Neutrophil (primary cell): ENCODE measurements at regions not wholly inside any gene's neighbourhood (a gene's known extent, or its start where the extent isn't known, plus 50 kb on each side); places are given as distances from the start of the nearest gene placed in this dataset.
"Not testable (repeated sequence)": the region's sequence is repeated elsewhere in the genome, so short reads cannot be mapped to it uniquely, and the experiment has no call there.

ENCODE experiments used
- H3K27ac ChIP-seq: fragments of 200-600 bp; sonication (generic); 2 replicates; pipeline ENCODE4 v1.5.1; 2016; ENCODE audit warnings: mild to moderate bottlenecking, moderate library complexity
- H3K27me3 ChIP-seq: fragments of 200-600 bp; sonication (generic); 2 replicates; pipeline ENCODE4 v1.6.0; 2016; ENCODE audit warnings: mild to moderate bottlenecking
- H3K36me3 ChIP-seq: fragments of 200-600 bp; sonication (generic); 2 replicates; pipeline ENCODE4 v1.5.1; 2017
- H3K4me1 ChIP-seq, 2 experiments: fragments of 200-600 bp in 1 of 2; sonication (generic) in 1 of 2; 1 replicate in 1 of 2; 2 replicates in 1 of 2; pipeline versions ENCODE4 v1.5.1 to v1.6.1; 2013 to 2016; ENCODE audit warnings: low read depth in 1 of 2, low read length in 1 of 2, mild to moderate bottlenecking in 1 of 2, moderate library complexity in 1 of 2; ENCODE audit not compliant: control insufficient read depth in 1 of 2, insufficient read depth in 1 of 2
- H3K4me3 ChIP-seq, 2 experiments: fragments of 200-600 bp in 1 of 2; sonication (generic) in 1 of 2; 1 replicate in 1 of 2; 2 replicates in 1 of 2; pipeline ENCODE4 v1.5.1; 2013 to 2016; ENCODE audit warnings: low read depth in 1 of 2, low read length in 1 of 2, mild to moderate bottlenecking in 1 of 2, moderate library complexity in 1 of 2
- H3K9me3 ChIP-seq: fragments of 200-600 bp; sonication (generic); 2 replicates; pipeline ENCODE4 v1.5.1; 2016
- TF ChIP-seq, protein P1 (sequence below): fragments of 200-600 bp; sonication (generic); IDR thresholded peaks from 2 replicates; pipeline ENCODE4 v1.5.1; 2016; ENCODE audit warnings: antibody characterized with exemption

DNA sequence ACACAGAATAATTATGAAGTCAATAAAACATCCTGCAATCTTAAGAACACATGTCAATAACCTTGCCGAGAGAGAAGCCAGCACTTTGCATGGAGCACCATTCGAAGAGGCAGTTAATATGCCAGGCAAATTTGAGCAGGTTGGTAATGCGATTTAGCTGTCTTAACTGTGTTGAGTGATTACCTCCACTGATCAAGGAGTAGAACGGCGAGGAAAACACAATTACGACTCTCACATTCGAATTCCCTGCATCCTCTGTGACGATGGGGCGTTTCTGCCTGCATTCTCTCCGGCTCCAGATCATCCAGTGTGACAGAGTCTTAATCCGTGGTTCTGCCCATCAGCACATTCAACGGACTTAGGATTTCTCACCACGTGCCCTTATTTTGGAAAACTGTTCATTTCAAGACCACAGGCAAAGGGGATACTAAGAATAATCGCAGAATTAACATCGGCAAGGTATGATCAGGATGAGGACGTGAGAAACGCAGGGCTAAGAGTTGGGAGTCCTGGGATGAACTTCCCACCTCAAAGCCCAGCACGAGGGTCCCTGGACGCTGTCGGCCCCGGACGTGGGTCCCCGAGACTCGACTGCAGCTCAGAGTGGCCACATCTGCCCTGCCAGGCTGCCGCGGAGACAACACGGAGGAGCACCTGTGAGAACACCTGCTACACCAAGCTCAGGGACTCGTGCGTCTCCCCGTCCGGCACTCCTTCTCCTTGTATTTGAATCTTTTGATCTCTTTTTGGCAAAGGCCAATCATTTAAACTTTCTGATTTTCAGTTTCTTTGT, 499.2 kb upstream of the SALL3 start:
- Histone ChIP-seq H3K4me1 (no peaks in the 10 kb centered on the region), H3K27ac (no peak overlapping the region), H3K36me3 (no peaks in the 10 kb centered on the region), H3K4me3 (no peak overlapping the region), H3K27me3 (no peaks in the 10 kb centered on the region), H3K9me3 (no peaks in the 10 kb centered on the region)
- TF ChIP-seq, protein P1, sequence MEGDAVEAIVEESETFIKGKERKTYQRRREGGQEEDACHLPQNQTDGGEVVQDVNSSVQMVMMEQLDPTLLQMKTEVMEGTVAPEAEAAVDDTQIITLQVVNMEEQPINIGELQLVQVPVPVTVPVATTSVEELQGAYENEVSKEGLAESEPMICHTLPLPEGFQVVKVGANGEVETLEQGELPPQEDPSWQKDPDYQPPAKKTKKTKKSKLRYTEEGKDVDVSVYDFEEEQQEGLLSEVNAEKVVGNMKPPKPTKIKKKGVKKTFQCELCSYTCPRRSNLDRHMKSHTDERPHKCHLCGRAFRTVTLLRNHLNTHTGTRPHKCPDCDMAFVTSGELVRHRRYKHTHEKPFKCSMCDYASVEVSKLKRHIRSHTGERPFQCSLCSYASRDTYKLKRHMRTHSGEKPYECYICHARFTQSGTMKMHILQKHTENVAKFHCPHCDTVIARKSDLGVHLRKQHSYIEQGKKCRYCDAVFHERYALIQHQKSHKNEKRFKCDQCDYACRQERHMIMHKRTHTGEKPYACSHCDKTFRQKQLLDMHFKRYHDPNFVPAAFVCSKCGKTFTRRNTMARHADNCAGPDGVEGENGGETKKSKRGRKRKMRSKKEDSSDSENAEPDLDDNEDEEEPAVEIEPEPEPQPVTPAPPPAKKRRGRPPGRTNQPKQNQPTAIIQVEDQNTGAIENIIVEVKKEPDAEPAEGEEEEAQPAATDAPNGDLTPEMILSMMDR: no peak

DNA sequence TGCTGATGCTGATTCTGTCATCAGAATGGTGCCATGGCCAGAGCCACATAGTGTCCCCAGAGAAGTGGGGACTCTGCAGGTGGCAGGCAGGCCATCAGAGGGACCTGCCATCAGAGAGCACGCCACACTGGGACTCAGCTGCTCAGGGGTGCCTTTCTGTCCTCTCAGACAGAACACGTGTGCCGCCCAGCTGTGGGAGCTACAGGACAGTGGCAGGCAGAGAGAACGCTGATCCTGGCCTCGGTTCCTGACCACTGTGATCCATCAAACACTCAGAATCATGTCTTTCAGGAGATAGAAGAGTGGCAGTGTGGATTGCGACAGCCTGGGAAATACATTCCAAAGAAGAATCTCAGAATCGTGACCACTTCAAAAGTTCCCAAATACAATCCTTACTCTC, 497.2 kb upstream of the SALL3 start:
- H3K27me3 ChIP-seq: no peaks in the 10 kb centered on the region
- H3K4me3 ChIP-seq: no peak overlapping the region
- H3K9me3 ChIP-seq: no peaks in the 10 kb centered on the region
- TF ChIP-seq, protein P1: no peak
- H3K27ac ChIP-seq: no peak overlapping the region
- H3K4me1 ChIP-seq: no peaks in the 10 kb centered on the region
- no peaks in the 10 kb centered on the region for H3K36me3 ChIP-seq

DNA sequence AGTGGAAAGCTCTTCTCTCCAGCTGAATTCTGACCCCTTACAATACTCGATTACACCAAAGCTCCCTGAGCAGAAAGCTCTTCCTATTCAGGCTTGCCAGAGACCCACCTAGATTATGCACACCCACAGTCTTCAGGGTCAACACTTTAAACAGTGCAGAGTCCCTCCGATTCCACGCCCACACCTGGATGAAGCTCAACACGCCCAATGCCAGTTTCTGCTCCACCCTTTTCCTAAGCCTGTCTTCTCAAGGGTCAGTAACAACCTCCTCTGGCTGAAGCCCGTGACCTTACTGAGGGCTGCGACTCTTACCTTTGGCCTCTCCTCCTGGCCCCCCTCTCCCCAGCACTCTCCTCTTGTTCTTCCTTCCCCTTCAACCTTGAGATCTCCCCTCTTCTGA, 492.0 kb upstream of the SALL3 start:
- Histone ChIP-seq H3K4me1 (no peaks in the 10 kb centered on the region), H3K36me3 (no peaks in the 10 kb centered on the region), H3K4me3 (no peak overlapping the region), H3K27me3 (no peaks in the 10 kb centered on the region), H3K27ac (no peak overlapping the region), H3K9me3 (no peaks in the 10 kb centered on the region)
- TF ChIP-seq, protein P1: no peak

DNA sequence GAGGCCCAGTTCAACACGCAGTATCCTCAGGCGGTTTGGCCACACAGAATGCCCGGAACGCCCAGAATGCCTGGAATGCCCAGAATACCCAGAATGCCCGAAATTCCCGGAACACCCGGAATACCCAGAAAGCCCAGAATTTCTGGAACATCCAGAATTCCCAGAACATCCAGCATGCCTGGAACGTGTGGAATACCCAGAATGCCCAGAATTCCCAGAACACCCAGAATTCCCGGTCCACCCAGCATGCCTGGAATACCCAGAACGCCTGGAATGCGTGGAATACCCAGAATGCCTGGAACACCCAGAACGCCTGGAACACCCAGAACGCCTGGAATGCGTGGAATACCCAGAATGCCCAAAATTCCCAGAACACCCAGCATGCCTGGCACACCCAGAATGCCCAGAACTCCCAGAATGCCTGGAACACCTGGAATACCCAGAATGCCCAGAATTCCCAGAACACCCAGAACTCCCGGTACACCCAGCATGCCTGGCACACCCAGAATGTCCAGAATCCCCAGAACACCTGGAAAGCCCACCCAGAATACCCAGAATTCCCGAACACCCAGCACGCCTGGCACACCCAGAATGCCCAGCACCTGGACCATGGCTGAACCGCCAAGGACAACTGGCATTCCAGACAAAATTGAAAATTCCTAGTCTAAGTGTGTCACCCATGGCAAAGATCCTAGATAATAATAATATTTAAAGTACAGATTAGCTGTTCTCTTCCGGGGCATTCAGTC, 487.4 kb upstream of the SALL3 start:
- Histone ChIP-seq H3K4me3 (no peak overlapping the region), H3K36me3 (no peaks in the 10 kb centered on the region), H3K4me1 (no peaks in the 10 kb centered on the region), H3K27me3 (no peaks in the 10 kb centered on the region), H3K9me3 (no peaks in the 10 kb centered on the region), H3K27ac (no peak overlapping the region)
- TF ChIP-seq, protein P1: no peak

DNA sequence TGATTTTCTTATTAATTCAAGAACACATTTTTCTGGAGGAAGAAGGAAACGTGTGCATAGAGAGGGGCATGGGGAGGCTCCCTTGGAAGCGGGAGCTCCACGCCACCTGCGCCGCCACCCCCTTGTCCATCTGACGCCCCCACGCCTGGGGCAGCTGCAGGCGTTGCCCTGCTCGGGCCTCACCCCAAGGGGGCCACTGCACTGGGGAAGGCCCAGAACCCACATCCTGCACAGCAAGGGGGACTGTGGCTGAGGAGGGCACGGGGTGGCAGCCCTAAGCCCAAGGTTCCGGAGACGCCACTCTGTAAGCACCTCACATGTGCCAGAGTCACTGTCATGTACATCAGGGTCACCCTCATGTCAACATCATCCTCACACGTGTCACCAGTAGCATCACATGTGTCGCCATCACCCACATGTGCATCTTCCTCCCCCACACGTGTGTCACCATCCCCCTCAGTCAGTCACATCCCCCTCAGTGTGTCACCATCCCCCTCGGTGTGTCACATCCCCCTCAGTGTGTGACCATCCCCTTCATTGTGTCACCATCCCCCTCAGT, 486.7 kb upstream of the SALL3 start:
- Histone ChIP-seq H3K36me3 (no peaks in the 10 kb centered on the region), H3K27ac (no peak overlapping the region), H3K9me3 (no peaks in the 10 kb centered on the region), H3K27me3 (no peaks in the 10 kb centered on the region), H3K4me3 (no peak overlapping the region), H3K4me1 (no peaks in the 10 kb centered on the region)
- TF ChIP-seq, protein P1: no peak

DNA sequence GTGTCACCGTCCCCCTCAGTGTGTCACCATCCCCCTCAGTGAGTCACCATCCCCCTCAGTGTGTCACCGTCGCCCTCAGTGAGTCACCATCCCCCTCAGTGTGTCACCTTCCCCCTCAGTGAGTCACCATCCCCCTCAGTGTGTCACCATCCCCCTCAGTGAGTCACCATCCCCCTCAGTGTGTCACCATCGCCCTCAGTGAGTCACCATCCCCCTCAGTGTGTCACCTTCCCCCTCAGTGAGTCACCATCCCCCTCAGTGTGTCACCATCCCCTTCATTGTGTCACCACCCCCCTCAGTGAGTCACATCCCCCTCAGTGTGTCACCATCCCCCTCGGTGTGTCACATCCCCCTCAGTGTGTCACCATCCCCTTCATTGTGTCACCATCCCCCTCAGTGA, 486.1 kb upstream of the SALL3 start:
- H3K4me1 ChIP-seq, H3K9me3 ChIP-seq, H3K36me3 ChIP-seq, H3K27me3 ChIP-seq, H3K27ac ChIP-seq, H3K4me3 ChIP-seq: not testable (repeated sequence)
